HFFc6 (cell line): ENCODE measurements at regions not wholly inside any gene's neighbourhood (a gene's known extent, or its start where the extent isn't known, plus 50 kb on each side); places are given as distances from the start of the nearest gene placed in this dataset.

Experiments used
- DNase-seq: peaks from one replicate; pipeline ENCODE4 v3.0.0-alpha.2; 2018
- H3K27ac Mint-ChIP-seq: 2 replicates; pipeline ENCODE4 v1.8.0; 2020; ENCODE audit warnings: mild to moderate bottlenecking, mixed read lengths
- H3K27me3 Mint-ChIP-seq: 2 replicates; pipeline ENCODE4 v1.8.0; 2021; ENCODE audit warnings: mild to moderate bottlenecking, moderate library complexity, mixed read lengths; ENCODE audit not compliant: insufficient read depth
- H3K36me3 Mint-ChIP-seq: 2 replicates; pipeline ENCODE4 v1.8.0; 2021; ENCODE audit warnings: low read depth, mixed read lengths
- H3K4me1 Mint-ChIP-seq: 2 replicates; pipeline ENCODE4 v1.8.0; 2020; ENCODE audit warnings: low read depth, mixed read lengths
- H3K4me3 Mint-ChIP-seq: 2 replicates; pipeline ENCODE4 v1.8.0; 2020; ENCODE audit warnings: mild to moderate bottlenecking, moderate library complexity, mixed read lengths
- H3K9me3 Mint-ChIP-seq: 2 replicates; pipeline ENCODE4 v1.8.0; 2020; ENCODE audit warnings: mild to moderate bottlenecking, mixed read lengths
- CTCF ChIP-seq: fragments of 200-600 bp; sonication (generic); IDR thresholded peaks from 2 replicates; pipeline ENCODE4 v1.5.0; 2021; ENCODE audit warnings: antibody characterized with exemption, mild to moderate bottlenecking

- Mint-ChIP-seq H3K27ac (no peak overlapping the region), H3K4me3 (no peak overlapping the region), H3K9me3 (peaks cover 51% of the 10 kb centered on the region), H3K36me3 (no peaks in the 10 kb centered on the region), H3K4me1 (no peaks in the 10 kb centered on the region), H3K27me3 (no peaks in the 10 kb centered on the region; the same call in 1 of the 2 replicates)
- no peak for TF ChIP-seq CTCF
- DNase-seq, result no peak
These were observed 109.3 kb downstream of the ZC3H11B start for GRCh38 chr1:219503604-219504003.

GRCh38 chr1:219500327-219500897 lies 112.5 kb downstream of the ZC3H11B start:
- H3K4me3 Mint-ChIP-seq, result no peak overlapping the region
- no peak overlapping the region for H3K27ac Mint-ChIP-seq
- no peak for DNase-seq
- H3K36me3 Mint-ChIP-seq, result no peaks in the 10 kb centered on the region
- H3K4me1 Mint-ChIP-seq, result no peaks in the 10 kb centered on the region
- H3K27me3 Mint-ChIP-seq, result no peaks in the 10 kb centered on the region; the same call in 1 of the 2 replicates
- H3K9me3 Mint-ChIP-seq, result peaks cover 60% of the 10 kb centered on the region
- TF ChIP-seq CTCF, result no peak

GRCh38 chr1:219498666-219499065 lies 114.2 kb downstream of the ZC3H11B start:
- no peaks in the 10 kb centered on the region for H3K36me3 Mint-ChIP-seq
- H3K27ac Mint-ChIP-seq, result no peak overlapping the region
- no peaks in the 10 kb centered on the region for H3K4me1 Mint-ChIP-seq
- H3K27me3 Mint-ChIP-seq, result no peaks in the 10 kb centered on the region; the same call in 1 of the 2 replicates
- TF ChIP-seq CTCF, result no peak
- DNase-seq, result no peak
- peaks cover 51% of the 10 kb centered on the region for H3K9me3 Mint-ChIP-seq
- H3K4me3 Mint-ChIP-seq, result no peak overlapping the region

- Mint-ChIP-seq H3K36me3 (no peaks in the 10 kb centered on the region), H3K4me1 (no peaks in the 10 kb centered on the region), H3K27ac (no peak overlapping the region), H3K27me3 (no peaks in the 10 kb centered on the region; the same call in 1 of the 2 replicates), H3K4me3 (no peak overlapping the region), H3K9me3 (peaks cover 29% of the 10 kb centered on the region)
- TF ChIP-seq CTCF, result no peak
- DNase-seq, result no peak
These were observed 117.0 kb downstream of the ZC3H11B start for GRCh38 chr1:219495737-219496408.

GRCh38 chr1:219492717-219493116 lies 120.2 kb downstream of the ZC3H11B start:
- Mint-ChIP-seq H3K27ac (no peak overlapping the region), H3K4me3 (no peak overlapping the region), H3K4me1 (no peaks in the 10 kb centered on the region), H3K9me3 (peaks cover 22% of the 10 kb centered on the region), H3K27me3 (peaks cover 1% of the 10 kb centered on the region), H3K36me3 (no peaks in the 10 kb centered on the region)
- no peak for TF ChIP-seq CTCF
- DNase-seq, result no peak
